H1 (cell line): ENCODE measurements at regions not wholly inside any gene's neighbourhood (a gene's known extent, or its start where the extent isn't known, plus 50 kb on each side); places are given as distances from the start of the nearest gene placed in this dataset.

Source experiments
- CTCF ChIA-PET: fragments of 300-600 bp; sonication (Branson Sonifier 250); formaldehyde crosslinking; loops from one replicate; lab custom pipeline; 2021; ENCODE audit not compliant: partially characterized antibody; lab: Charles Lee
- POLR2A ChIA-PET: fragments of 300-600 bp; sonication (Branson Sonifier 250); formaldehyde crosslinking; loops from one replicate; lab custom pipeline; 2021; ENCODE audit warnings: inconsistent platforms; ENCODE audit not compliant: partially characterized antibody; lab: Charles Lee
- DNase-seq, 2 experiments: peaks; one replicate each; pipeline versions ENCODE4 v3.0.0 to v3.0.0-alpha.2; 2010 to 2022; ENCODE audit warnings: low spot score in 2 of 2, low read depth in 1 of 2, mixed read lengths in 1 of 2
- FAIRE-seq: peaks from 2 replicates; lab custom pipeline; 2011; peaks lifted over from hg19 to GRCh38; lab: Jason Lieb, UNC
- H2AFZ ChIP-seq: 2 replicates; pipeline ENCODE4 v1.8.1; 2012; ENCODE audit warnings: low read length, inconsistent platforms
- H2AK5ac ChIP-seq: 2 replicates; pipeline ENCODE4 v1.6.1; 2013; ENCODE audit warnings: low read depth, low read length
- H2BK120ac ChIP-seq: replicated peaks from 2 replicates; pipeline ENCODE3; 2013; ENCODE audit warnings: low read depth, low read length, inconsistent platforms
- H2BK12ac ChIP-seq: 2 replicates; pipeline ENCODE4 v1.6.1; 2013; ENCODE audit warnings: low read depth, low read length
- H2BK15ac ChIP-seq: 2 replicates; pipeline ENCODE4 v1.6.1; 2013; ENCODE audit warnings: low read length
- H2BK20ac ChIP-seq: 2 replicates; pipeline ENCODE4 v1.6.1; 2013; ENCODE audit warnings: low read length
- H2BK5ac ChIP-seq: 2 replicates; pipeline ENCODE4 v1.6.1; 2013; ENCODE audit warnings: low read depth, low read length
- H3K14ac ChIP-seq: 2 replicates; pipeline ENCODE4 v1.6.1; 2013; ENCODE audit warnings: inconsistent platforms; ENCODE audit not compliant: insufficient read length
- H3K18ac ChIP-seq: 2 replicates; pipeline ENCODE4 v1.6.1; 2013; ENCODE audit warnings: low read length; ENCODE audit errors: extremely low read depth
- H3K23ac ChIP-seq: 2 replicates; pipeline ENCODE4 v1.6.1; 2013; ENCODE audit warnings: inconsistent platforms; ENCODE audit not compliant: insufficient read length
- H3K23me2 ChIP-seq: 2 replicates; pipeline ENCODE4 v1.6.1; 2013; ENCODE audit warnings: low read depth, low read length
- H3K27ac ChIP-seq: 2 replicates; pipeline ENCODE4 v1.6.1; 2011; ENCODE audit warnings: low read depth, low read length, inconsistent platforms
- H3K27me3 ChIP-seq, 4 experiments: replicated peaks in 1 of 4; 1 replicate in 1 of 4; 2 replicates in 3 of 4; pipeline versions ENCODE4 v1.6.1 to v1.8.1; 2011 to 2013; ENCODE audit warnings: low read length in 3 of 4, mild to moderate bottlenecking in 3 of 4, inconsistent platforms in 2 of 4, mixed read lengths in 2 of 4, moderate library complexity in 1 of 4; ENCODE audit not compliant: control insufficient read depth in 3 of 4, insufficient read depth in 3 of 4; ENCODE audit errors: extremely low read depth in 1 of 4
- H3K36me3 ChIP-seq, 4 experiments: 2 replicates each; pipeline versions ENCODE4 v1.6.1 to v1.8.1; 2011 to 2013; ENCODE audit warnings: mild to moderate bottlenecking in 4 of 4, low read length in 3 of 4, moderate library complexity in 2 of 4, control low read depth in 1 of 4, inconsistent platforms in 1 of 4; ENCODE audit not compliant: insufficient read depth in 4 of 4, control insufficient read depth in 2 of 4
- H3K4ac ChIP-seq: replicated peaks from 2 replicates; pipeline ENCODE3; 2013; ENCODE audit warnings: low read length, low read depth, mixed read lengths, inconsistent platforms; ENCODE audit not compliant: insufficient read length
- H3K4me1 ChIP-seq, 4 experiments: replicated peaks in 1 of 4; 1 replicate in 1 of 4; 2 replicates in 3 of 4; pipeline versions ENCODE4 v1.6.1 to v1.8.1; 2011 to 2013; ENCODE audit warnings: low read length in 3 of 4, inconsistent platforms in 2 of 4, mixed read lengths in 1 of 4; ENCODE audit not compliant: insufficient read depth in 4 of 4, control insufficient read depth in 3 of 4
- H3K4me2 ChIP-seq, 2 experiments: 2 replicates each; pipeline versions ENCODE4 v1.6.1 to v1.8.1; 2011 to 2013; ENCODE audit warnings: low read depth in 2 of 2, low read length in 2 of 2, control low read depth in 1 of 2, inconsistent platforms in 1 of 2, mild to moderate bottlenecking in 1 of 2; ENCODE audit not compliant: insufficient read depth in 1 of 2
- H3K4me3 ChIP-seq, 4 experiments: fragments of 200-600, 300-600 bp in 1 of 4; sonication (generic), shearing (Covaris generic), sonication (Bioruptor Twin) in 1 of 4; 2 replicates each; pipeline versions ENCODE4 v1.5.1 to v1.8.1; 2011 to 2016; ENCODE audit warnings: low read length in 4 of 4, low read depth in 3 of 4, control low read depth in 2 of 4, inconsistent platforms in 2 of 4, mild to moderate bottlenecking in 2 of 4, mixed read lengths in 1 of 4, moderate library complexity in 1 of 4; ENCODE audit not compliant: insufficient read depth in 2 of 4; ENCODE audit errors: extremely low read depth in 1 of 4
- H3K56ac ChIP-seq: replicated peaks from 2 replicates; pipeline ENCODE3; 2013; ENCODE audit warnings: low read depth, mild to moderate bottlenecking, mixed read lengths, low read length, inconsistent platforms; ENCODE audit not compliant: insufficient read length
- H3K79me1 ChIP-seq: 2 replicates; pipeline ENCODE4 v1.6.1; 2013; ENCODE audit warnings: low read depth, low read length, control low read depth
- H3K79me2 ChIP-seq, 2 experiments: 2 replicates each; pipeline versions ENCODE4 v1.6.1 to v1.8.1; 2012 to 2013; ENCODE audit warnings: low read length in 2 of 2, mild to moderate bottlenecking in 2 of 2, inconsistent platforms in 1 of 2; ENCODE audit not compliant: insufficient read depth in 2 of 2, control insufficient read depth in 1 of 2
- H3K9ac ChIP-seq, 4 experiments: replicated peaks in 1 of 4; 1 replicate in 1 of 4; 2 replicates in 3 of 4; pipeline versions ENCODE4 v1.6.1 to v1.8.1; 2011 to 2013; ENCODE audit warnings: low read depth in 3 of 4, low read length in 3 of 4, control low read depth in 2 of 4, mild to moderate bottlenecking in 2 of 4, moderate library complexity in 2 of 4, inconsistent platforms in 1 of 4; ENCODE audit errors: extremely low read depth in 1 of 4
- H3K9me3 ChIP-seq, 2 experiments: 2 replicates each; pipeline versions ENCODE4 v1.6.1 to v1.8.1; 2012 to 2013; ENCODE audit warnings: mild to moderate bottlenecking in 2 of 2, moderate library complexity in 2 of 2, control low read depth in 1 of 2, inconsistent platforms in 1 of 2, low read depth in 1 of 2, low read length in 1 of 2, mixed read lengths in 1 of 2; ENCODE audit not compliant: insufficient read depth in 2 of 2
- H4K20me1 ChIP-seq, 2 experiments: replicated peaks in 1 of 2; 2 replicates each; pipeline versions ENCODE3 to v1.8.1; 2011 to 2013; ENCODE audit warnings: inconsistent platforms in 2 of 2, low read length in 2 of 2, mild to moderate bottlenecking in 1 of 2; ENCODE audit not compliant: insufficient read depth in 2 of 2, control insufficient read depth in 1 of 2
- H4K5ac ChIP-seq: 2 replicates; pipeline ENCODE4 v1.6.1; 2013; ENCODE audit warnings: low read length, low read depth, mixed read lengths, inconsistent platforms; ENCODE audit not compliant: insufficient read length
- H4K8ac ChIP-seq: 2 replicates; pipeline ENCODE4 v1.8.0; 2013; ENCODE audit warnings: mild to moderate bottlenecking, moderate library complexity, low read length, inconsistent platforms; ENCODE audit not compliant: insufficient read depth; ENCODE audit errors: extremely low read depth
- H4K91ac ChIP-seq: replicated peaks from 2 replicates; pipeline ENCODE3; 2013; ENCODE audit warnings: low read length, mixed read lengths, inconsistent platforms; ENCODE audit not compliant: insufficient read length
- BACH1 ChIP-seq: IDR thresholded peaks from 2 replicates; pipeline ENCODE4 v1.6.1; 2012; ENCODE audit warnings: low read length, improper control_type of control experiment
- BCL11A ChIP-seq, 2 experiments: IDR thresholded peaks; one replicate each; pipeline ENCODE4 v1.6.1; 2011; ENCODE audit warnings: low read depth in 2 of 2, low read length in 2 of 2, mild to moderate bottlenecking in 2 of 2
- POLR2A ChIP-seq, 2 experiments: IDR thresholded peaks; 1 replicate in 1 of 2; 2 replicates in 1 of 2; pipeline ENCODE4 v1.6.1; 2011; ENCODE audit warnings: low read depth in 2 of 2, low read length in 2 of 2, mild to moderate bottlenecking in 2 of 2; ENCODE audit errors: control extremely low read depth in 1 of 2
- POLR2AphosphoS5 ChIP-seq: IDR thresholded peaks from 2 replicates; pipeline ENCODE4 v1.6.1; 2011; ENCODE audit warnings: low read depth, low read length
- POU5F1 ChIP-seq: IDR thresholded peaks from 2 replicates; pipeline ENCODE4 v1.6.1; 2011; ENCODE audit warnings: low read depth, mild to moderate bottlenecking, low read length, moderate library complexity
- RAD21 ChIP-seq, 2 experiments: IDR thresholded peaks in 1 of 2; conservative IDR thresholded peaks in 1 of 2; 2 replicates each; pipeline ENCODE4 v1.6.1; 2011; ENCODE audit warnings: low read depth in 2 of 2, low read length in 2 of 2, improper control_type of control experiment in 1 of 2, inconsistent platforms in 1 of 2, mild to moderate bottlenecking in 1 of 2, moderate library complexity in 1 of 2
- SIX5 ChIP-seq: IDR thresholded peaks from 2 replicates; pipeline ENCODE4 v1.6.1; 2011; ENCODE audit warnings: mild to moderate bottlenecking, low read depth, low read length
- SUZ12 ChIP-seq: fragments of 200-600 bp; sonication (generic); IDR thresholded peaks from 2 replicates; pipeline ENCODE4 v1.6.1; 2012; ENCODE audit warnings: mild to moderate bottlenecking, inconsistent platforms, low read length, moderate library complexity, mixed read lengths
- WGBS, 2 experiments: shearing (Covaris generic) in 1 of 2; methylation state at CpG; one replicate each; pipeline versions ENCODE4 v1.1.6 to v1.1.7; 2013 to 2015; ENCODE audit warnings: low lambda C conversion rate in 2 of 2, mixed read lengths in 2 of 2, inconsistent platforms in 1 of 2, low coverage in 1 of 2, missing lambda C conversion rate in 1 of 2; ENCODE audit not compliant: insufficient replicate concordance in 2 of 2, insufficient coverage in 1 of 2, insufficient read length in 1 of 2; ENCODE audit errors: extremely low coverage in 1 of 2, missing lambda C conversion rate in 1 of 2; 5-methylcytosine and 5-hydroxymethylcytosine counted together
- TF ChIP-seq, protein P1 (sequence below): IDR thresholded peaks from 2 replicates; pipeline ENCODE4 v1.6.1; 2012; ENCODE audit warnings: inconsistent platforms

DNA sequence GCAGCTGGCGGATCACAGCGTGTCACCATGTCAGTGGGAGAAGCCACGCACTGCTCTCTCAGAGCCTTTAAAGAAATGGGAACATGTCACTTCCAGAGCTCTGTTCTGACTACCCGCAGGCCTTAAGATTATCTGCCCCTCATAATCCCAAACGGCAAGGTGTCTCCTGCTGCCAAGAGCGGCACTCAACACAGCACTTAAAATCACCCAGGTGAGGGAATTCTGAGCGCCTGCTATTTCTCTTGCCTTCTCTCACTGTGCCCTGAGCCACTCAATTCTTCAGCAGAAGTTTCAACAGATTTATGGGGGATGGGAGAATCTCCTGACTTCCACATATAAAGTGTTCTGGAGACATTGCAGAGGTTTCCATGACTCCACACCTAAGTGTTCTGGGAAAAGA, 137.9 kb downstream of the LMO4 start:
- FAIRE-seq = no peak
- H3K4me1 ChIP-seq = peaks cover 0 to 2% (median 0%) of the 10 kb centered on the region in 4 experiments; a peak in 1 of 7 replicates
- H3K9ac ChIP-seq = no peak overlapping the region
- H2BK12ac ChIP-seq = no peak overlapping the region
- no peaks in the 10 kb centered on the region for H3K23me2 ChIP-seq
- TF ChIP-seq POLR2A (IDR thresholded peaks at IDR 0.05; ENCODE audit: control extremely low read depth in 1 of 2, low read depth in 2 of 2, low read length in 2 of 2) = no peak
- TF ChIP-seq, protein P1, sequence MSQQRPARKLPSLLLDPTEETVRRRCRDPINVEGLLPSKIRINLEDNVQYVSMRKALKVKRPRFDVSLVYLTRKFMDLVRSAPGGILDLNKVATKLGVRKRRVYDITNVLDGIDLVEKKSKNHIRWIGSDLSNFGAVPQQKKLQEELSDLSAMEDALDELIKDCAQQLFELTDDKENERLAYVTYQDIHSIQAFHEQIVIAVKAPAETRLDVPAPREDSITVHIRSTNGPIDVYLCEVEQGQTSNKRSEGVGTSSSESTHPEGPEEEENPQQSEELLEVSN = no peak
- no peak for TF ChIP-seq RAD21 (IDR thresholded peaks at IDR 0.05 in 1 of 2, conservative IDR thresholded peaks at IDR 0.05 in 1 of 2; ENCODE audit: low read depth in 2 of 2, low read length in 2 of 2)
- no peak for TF ChIP-seq BCL11A (IDR thresholded peaks at IDR 0.05; ENCODE audit: low read depth in 2 of 2, low read length in 2 of 2)
- no peak for TF ChIP-seq POU5F1
- TF ChIP-seq SIX5 = no peak
- no peak for TF ChIP-seq BACH1
- no peak for TF ChIP-seq POLR2AphosphoS5
- TF ChIP-seq SUZ12 = no peak
- no peaks in the 10 kb centered on the region for H4K20me1 ChIP-seq
- no peak overlapping the region for H3K14ac ChIP-seq
- H4K91ac ChIP-seq = no peak overlapping the region
- no peak overlapping the region for H2AFZ ChIP-seq
- H2AK5ac ChIP-seq = no peak overlapping the region
- no peak overlapping the region for H3K56ac ChIP-seq
- H2BK15ac ChIP-seq = no peak overlapping the region
- no peak overlapping the region for H3K4me2 ChIP-seq
- H3K18ac ChIP-seq = no peak overlapping the region
- H3K27ac ChIP-seq = no peak overlapping the region
- no peak overlapping the region for H2BK5ac ChIP-seq
- no peaks in the 10 kb centered on the region for H3K79me2 ChIP-seq
- 86% methylated on average over 7 of the region's 7 CpGs; no CpG with 5 or more reads in 1 of the 2 experiments for WGBS, 2 experiments
- H3K27me3 ChIP-seq = no peaks in the 10 kb centered on the region
- ChIA-PET CTCF (interaction anchor here (0.8 kb wide), 1 partner anchor 140 kb away, joined by 5 read pairs; no protein-coding TSS in a partner anchor), POLR2A (interaction anchor here (0.6 kb wide), 1 partner anchor 19 kb away, joined by 3 read pairs; no protein-coding TSS in a partner anchor)
- H4K5ac ChIP-seq = no peak overlapping the region
- no peak overlapping the region for H3K4me3 ChIP-seq
- H3K4ac ChIP-seq = no peak overlapping the region
- H3K9me3 ChIP-seq = no peaks in the 10 kb centered on the region
- no peaks in the 10 kb centered on the region for H3K36me3 ChIP-seq
- no peak overlapping the region for H2BK120ac ChIP-seq
- no peaks in the 10 kb centered on the region for H3K79me1 ChIP-seq
- no peak for DNase-seq
- no peak overlapping the region for H2BK20ac ChIP-seq
- no peak overlapping the region for H3K23ac ChIP-seq
- no peak overlapping the region for H4K8ac ChIP-seq
